GM21526 (cell line): ENCODE measurements at regions not wholly inside any gene's neighbourhood (a gene's known extent, or its start where the extent isn't known, plus 50 kb on each side); places are given as distances from the start of the nearest gene placed in this dataset.
"Not testable (repeated sequence)": the region's sequence is repeated elsewhere in the genome, so short reads cannot be mapped to it uniquely, and the experiment has no call there.

Source experiments
- ATAC-seq: cut with Tn5 transposase; IDR thresholded peaks from one replicate; pipeline ENCODE4 v1.9.1; 2021; ENCODE audit warnings: moderate library complexity; ENCODE audit not compliant: unreplicated experiment, low FRiP score

GRCh38 chr5:113715921-113716320, 202.4 kb downstream of the YTHDC2 start:
- ATAC-seq, result not testable (repeated sequence)

GRCh38 chr5:113719549-113719948, 206.1 kb downstream of the YTHDC2 start:
- ATAC-seq, result no peak

GRCh38 chr5:113721171-113721570, 207.7 kb downstream of the YTHDC2 start:
- no peak for ATAC-seq

- no peak for ATAC-seq
These were observed 209.5 kb downstream of the YTHDC2 start for GRCh38 chr5:113723021-113723420.

- no peak for ATAC-seq
These were observed 222.3 kb downstream of the YTHDC2 start for GRCh38 chr5:113735751-113736150.

- ATAC-seq, result no peak
These were observed 228.7 kb downstream of the YTHDC2 start for GRCh38 chr5:113742176-113742575.

GRCh38 chr5:113742639-113743038, 229.1 kb downstream of the YTHDC2 start:
- no peak for ATAC-seq

GRCh38 chr5:113748403-113748802, 234.9 kb downstream of the YTHDC2 start:
- ATAC-seq, result no peak

- no peak for ATAC-seq
These were observed 235.8 kb downstream of the YTHDC2 start for GRCh38 chr5:113749334-113749733.

GRCh38 chr5:113753182-113753581, 239.7 kb downstream of the YTHDC2 start:
- ATAC-seq, result not testable (repeated sequence)

GRCh38 chr5:113755516-113755915, 242.0 kb downstream of the YTHDC2 start:
- no peak for ATAC-seq

- no peak for ATAC-seq
These were observed 244.0 kb downstream of the YTHDC2 start for GRCh38 chr5:113757508-113757907.

GRCh38 chr5:113759505-113759904, 246.0 kb downstream of the YTHDC2 start:
- peak; percentile 53 for ATAC-seq

- no peak for ATAC-seq
These were observed 247.0 kb downstream of the YTHDC2 start for GRCh38 chr5:113760486-113760885.

GRCh38 chr5:113761594-113761993, 248.1 kb downstream of the YTHDC2 start:
- no peak for ATAC-seq

- no peak for ATAC-seq
These were observed 250.9 kb downstream of the YTHDC2 start for GRCh38 chr5:113764382-113764781.

GRCh38 chr5:113766827-113767226, 253.3 kb downstream of the YTHDC2 start:
- not testable (repeated sequence) for ATAC-seq

GRCh38 chr5:113770648-113771047, 257.2 kb downstream of the YTHDC2 start:
- no peak for ATAC-seq

- no peak for ATAC-seq
These were observed 258.0 kb downstream of the YTHDC2 start for GRCh38 chr5:113771483-113771882.

GRCh38 chr5:113776168-113776567, 262.7 kb downstream of the YTHDC2 start:
- ATAC-seq, result no peak

GRCh38 chr5:113776832-113777525, 263.5 kb downstream of the YTHDC2 start:
- no peak for ATAC-seq

GRCh38 chr5:113778147-113778546, 264.7 kb downstream of the YTHDC2 start:
- no peak for ATAC-seq
